ENCODE measurements at regions not wholly inside any gene's neighbourhood (a gene's known extent, or its start where the extent isn't known, plus 50 kb on each side); places are given as distances from the start of the nearest gene placed in this dataset.

DNA sequence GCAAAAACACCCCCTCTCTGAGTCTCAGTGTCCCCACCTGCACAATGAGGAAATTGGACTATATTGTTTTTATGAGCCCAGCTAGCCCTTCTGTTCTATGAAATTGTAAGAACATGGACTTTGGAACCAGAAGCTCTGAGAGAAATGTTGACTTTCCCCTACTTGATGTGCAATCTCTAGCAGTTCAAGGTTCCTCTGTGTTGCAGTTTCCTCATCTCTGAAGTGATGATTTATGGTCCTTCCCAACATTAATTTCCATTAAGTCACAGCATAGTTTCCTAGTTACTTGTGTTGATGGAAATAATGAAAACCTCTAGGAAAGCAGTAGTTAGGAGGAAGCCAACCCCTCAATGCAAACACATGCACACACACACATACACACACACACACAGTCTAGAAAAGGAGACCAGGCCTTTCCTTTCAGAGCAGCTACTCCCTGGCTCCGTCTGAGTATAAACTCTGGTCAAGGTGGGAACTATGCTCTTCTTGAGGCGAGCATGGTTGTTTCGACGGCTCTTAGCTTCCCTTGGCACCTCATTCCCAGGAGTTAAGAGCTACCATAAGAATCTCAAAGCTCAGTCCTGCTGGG, 518.4 kb downstream of the SOX6 start:
- TF ChIP-seq, protein P1, sequence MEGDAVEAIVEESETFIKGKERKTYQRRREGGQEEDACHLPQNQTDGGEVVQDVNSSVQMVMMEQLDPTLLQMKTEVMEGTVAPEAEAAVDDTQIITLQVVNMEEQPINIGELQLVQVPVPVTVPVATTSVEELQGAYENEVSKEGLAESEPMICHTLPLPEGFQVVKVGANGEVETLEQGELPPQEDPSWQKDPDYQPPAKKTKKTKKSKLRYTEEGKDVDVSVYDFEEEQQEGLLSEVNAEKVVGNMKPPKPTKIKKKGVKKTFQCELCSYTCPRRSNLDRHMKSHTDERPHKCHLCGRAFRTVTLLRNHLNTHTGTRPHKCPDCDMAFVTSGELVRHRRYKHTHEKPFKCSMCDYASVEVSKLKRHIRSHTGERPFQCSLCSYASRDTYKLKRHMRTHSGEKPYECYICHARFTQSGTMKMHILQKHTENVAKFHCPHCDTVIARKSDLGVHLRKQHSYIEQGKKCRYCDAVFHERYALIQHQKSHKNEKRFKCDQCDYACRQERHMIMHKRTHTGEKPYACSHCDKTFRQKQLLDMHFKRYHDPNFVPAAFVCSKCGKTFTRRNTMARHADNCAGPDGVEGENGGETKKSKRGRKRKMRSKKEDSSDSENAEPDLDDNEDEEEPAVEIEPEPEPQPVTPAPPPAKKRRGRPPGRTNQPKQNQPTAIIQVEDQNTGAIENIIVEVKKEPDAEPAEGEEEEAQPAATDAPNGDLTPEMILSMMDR (IDR thresholded peaks at IDR 0.05; ENCODE audit: low read depth, low read length), result no peak
- TF ChIP-seq EZH2phosphoT487 (IDR thresholded peaks at IDR 0.05; ENCODE audit: low read depth), result no peak
